Activated CD8-positive, alpha-beta memory T cell treated with anti-CD3 and anti-CD28 coated beads, Interleukin-2, amount 50 U/mL, for 24 hours (primary cell): ENCODE measurements at regions not wholly inside any gene's neighbourhood (a gene's known extent, or its start where the extent isn't known, plus 50 kb on each side); places are given as distances from the start of the nearest gene placed in this dataset.
"Not testable (repeated sequence)": the region's sequence is repeated elsewhere in the genome, so short reads cannot be mapped to it uniquely, and the experiment has no call there.

ENCODE experiments used
- DNase-seq: peaks from one replicate; pipeline ENCODE4 v3.0.0-alpha.2; 2020; ENCODE audit errors: extremely low read depth

DNA sequence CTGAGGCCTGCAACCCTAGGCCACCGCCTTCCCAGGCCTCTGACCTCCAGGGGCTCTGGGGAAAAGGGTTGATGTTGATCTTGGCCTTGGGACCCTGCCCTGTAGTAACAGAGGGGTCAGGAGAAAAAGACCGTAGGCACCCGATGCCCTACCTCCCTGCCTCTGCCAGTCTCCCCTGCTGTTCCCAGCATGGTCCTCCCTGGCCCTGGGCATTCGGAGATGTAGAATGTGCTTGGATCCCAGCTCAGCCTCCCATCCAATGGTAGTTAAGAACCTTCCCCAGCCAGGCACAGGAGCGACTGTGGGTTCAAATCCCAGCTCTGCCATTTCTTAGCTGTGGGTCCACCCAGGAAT, 72.0 kb upstream of the TARDBP start:
- no peak for DNase-seq

DNA sequence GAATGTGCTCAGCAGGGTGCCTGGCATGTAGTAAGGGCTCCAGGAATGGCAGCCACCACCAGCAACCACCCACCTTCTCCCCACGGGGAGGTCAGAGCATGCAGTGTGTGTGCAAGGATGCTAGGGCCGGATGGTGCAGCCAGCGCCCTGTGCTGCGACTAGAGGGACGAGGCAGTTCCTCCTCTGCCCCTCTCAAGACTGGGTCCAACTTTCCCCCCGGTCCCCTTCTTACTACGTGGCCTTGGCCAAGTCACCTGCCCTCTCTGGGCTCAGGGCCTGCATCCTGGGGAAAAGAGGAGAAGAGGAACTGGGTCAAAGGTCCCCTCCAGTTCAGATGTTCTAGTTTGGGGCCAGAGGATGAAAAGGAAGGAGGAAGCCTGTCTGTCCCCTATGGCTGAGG, 71.6 kb upstream of the TARDBP start:
- DNase-seq = no peak

DNA sequence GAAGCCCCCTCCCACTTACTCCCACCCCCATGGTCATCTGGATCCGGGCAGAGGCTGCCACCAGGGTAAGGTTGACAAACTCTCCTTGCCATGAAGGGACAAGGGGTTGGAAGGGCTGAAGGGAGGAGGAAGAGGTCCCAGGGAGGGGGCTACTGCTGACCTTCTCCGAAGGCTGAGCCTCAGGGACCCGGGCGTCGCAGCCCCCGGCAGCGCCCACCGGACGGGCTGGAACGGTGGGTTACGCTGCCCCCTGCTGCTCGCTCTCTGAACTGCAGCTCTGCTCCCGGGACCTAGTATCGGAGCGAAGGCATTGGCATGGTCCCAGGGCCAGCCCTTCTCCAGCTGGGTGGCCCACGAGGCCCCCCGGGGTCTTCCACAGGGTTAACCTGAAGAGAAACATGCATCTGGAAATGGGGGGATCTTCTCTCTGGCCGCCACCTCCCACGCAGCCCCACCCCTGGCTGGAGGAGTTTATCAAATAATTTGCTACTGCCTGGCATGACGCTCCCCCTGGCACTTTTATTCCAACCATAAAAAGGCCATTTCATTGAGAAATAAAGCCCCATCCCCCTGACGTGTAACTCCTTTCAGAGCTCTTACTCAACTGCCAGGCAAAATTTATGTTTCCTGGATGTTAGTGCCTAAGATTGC, 70.4 kb upstream of the TARDBP start:
- peak; percentile 20 for DNase-seq

DNA sequence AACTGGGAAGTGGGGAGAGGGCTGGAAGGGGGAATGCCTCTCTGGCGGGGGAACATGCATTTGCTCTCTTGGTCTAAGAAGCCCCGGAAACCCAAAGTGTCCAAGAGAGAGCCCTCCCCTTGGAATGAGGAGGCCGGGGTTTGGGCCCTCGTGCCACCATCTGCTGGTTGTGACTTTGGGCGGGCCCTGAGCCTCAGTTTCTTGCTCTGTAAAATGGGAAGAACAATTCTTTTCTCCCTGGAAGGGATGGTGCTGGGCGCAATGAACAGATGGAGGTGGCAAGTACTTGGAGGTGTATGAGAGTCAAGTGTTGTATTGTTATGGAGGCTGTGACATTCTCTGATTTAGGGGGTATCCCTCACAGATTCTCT, 69.9 kb upstream of the TARDBP start:
- no peak for DNase-seq

DNA sequence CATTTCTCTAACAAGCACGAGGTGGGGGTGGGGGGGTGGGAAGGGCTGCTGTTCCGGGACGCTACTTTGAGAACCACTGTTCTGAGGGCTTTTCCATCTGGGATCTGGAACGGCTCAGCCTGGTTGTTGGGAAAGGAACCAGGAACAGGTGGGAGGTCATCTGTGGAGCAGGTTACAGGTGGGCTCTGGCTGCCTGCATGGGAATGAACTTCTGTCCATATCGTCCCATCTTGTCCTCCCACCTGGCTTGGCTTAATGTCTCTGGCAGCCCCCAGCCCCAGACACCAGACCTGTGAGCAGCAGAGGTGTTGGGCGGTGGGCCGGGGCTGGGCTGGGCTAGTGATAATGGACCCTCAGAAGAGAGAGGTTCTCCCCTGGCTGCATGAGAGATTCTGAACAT, 69.4 kb upstream of the TARDBP start:
- no peak for DNase-seq

DNA sequence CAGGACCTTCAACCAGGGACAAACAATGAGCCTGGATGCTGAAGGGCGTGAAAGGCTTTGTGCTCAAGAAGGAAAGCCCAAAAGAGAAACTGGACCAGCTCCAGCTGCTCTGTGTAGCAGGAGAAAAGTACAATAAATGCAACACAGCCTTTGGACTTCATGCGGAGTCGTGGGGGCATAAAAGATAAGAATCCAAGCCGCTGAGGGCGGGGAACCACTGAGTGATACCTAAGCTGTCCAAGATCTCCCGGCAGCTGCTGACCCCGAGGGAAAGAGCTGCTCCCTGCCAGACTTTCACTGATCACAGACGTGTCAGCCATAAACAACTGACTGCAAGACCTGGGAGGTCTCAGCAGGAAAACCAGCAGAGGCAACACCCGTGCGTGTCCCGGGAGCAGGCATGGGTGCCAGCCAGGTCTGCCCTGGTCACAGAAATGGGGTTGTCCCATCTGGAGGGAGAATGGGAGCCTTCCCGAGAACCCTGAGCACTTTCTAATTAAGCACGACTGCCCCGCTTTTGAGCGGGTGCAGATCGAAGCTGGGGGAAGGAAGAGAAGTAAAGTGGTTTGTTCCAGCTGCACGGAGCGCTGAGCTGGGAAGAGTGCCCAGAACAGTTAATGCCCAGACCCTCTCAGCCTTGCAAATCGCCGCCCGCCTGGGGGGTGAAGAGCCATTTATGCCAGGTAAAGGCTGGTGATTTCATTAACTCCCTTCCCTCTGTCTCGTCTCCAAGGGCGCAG, 68.3 kb upstream of the TARDBP start:
- no peak for DNase-seq

DNA sequence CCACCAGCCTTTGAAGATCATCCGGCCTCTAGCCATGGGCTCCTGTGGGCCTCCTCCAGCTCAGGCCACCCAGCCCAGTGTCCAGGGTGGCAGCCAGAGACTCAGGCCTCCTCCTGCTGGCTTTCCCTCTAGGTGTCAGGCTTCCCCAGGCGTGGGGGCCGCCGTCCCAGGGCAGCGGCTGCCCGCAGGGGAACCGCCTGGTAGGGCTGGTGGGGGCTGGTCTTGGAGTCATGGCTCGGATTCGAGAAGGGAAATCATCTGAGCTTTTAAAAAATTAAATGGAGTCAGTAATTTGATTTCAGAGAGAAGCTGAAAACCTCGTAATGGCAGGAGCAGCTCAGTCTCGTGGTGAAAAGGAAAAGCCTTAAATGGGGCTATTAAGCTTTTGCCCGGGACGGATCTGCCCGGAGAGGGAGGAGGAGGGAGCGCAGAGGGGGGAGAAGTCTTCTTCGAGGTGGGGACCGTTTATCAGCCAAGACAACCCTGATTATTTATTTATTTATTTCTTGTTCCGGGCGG, 66.4 kb upstream of the TARDBP start:
- no peak for DNase-seq

DNA sequence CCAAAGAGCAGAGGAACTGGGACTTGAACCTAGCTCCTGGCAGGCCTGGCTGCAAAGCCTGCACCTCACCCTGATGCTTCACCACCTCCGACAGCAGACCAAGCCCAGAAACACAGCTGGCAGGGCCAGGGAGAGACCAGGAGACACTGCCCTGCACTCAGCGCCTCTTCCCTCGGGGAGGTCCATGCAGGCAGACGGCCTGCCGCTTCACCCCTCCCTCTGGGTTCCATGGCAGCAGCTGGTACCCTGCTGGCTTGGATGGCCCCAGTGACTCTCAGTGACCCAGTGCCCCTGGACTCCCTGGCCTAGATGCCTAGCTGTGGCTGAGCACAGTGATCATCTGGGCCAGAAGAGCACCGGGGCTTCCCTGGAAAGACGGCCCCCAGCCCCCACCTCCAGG, 65.3 kb upstream of the TARDBP start:
- no peak for DNase-seq

DNA sequence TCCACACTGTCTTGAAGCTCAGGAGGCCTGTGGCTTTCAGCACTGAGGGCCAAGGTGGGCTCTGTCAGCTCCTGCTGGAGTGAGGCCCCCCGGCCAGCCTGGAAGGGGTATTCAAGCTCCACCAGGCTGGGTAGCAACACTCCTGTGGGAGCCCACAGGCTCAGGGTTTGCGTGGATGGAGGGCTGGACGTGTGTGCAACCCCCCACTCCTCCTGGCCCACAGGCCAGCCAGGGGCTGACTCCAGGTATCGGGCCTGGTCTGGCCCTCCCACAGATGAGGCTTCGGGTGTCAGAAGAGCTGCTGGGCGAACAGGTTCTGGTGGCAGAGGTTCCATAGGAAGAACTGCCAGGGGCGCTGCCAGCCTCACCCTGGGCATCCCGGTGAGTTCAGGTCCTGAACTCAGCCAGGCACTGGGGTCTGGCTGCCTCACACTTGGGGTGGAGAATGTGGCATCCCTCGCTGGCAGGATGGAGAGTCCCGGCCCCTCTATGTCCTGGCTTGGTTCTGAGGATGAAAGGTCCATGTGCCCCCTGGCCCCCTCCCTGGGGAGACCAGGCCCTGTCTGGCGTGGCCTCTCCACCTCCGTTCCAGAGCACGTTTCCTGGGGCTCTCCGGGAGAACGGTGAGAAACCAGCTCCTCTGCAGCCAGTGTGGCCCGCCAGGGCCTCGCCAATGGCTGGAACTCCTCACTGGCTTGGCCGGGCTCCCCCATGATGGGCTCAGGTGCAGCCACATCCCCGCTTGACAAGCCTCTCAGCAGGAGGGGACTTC, 64.6 kb upstream of the TARDBP start:
- no peak for DNase-seq

DNA sequence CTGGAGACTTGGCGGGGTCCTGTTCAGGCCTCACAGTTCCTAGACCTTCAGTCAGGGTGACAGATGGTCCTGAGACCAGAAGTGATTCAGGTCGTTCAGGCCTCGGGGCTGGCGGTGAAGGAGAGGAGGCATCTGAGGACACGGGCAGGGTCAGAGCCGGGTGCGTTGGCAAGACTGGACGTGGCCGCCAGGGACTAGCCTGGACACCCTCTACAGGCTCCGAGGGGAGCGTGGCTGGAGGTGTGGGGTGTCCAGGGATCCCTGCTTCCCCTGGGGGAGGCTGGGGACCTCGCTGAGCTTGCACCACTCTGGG, 64.0 kb upstream of the TARDBP start:
- no peak for DNase-seq

DNA sequence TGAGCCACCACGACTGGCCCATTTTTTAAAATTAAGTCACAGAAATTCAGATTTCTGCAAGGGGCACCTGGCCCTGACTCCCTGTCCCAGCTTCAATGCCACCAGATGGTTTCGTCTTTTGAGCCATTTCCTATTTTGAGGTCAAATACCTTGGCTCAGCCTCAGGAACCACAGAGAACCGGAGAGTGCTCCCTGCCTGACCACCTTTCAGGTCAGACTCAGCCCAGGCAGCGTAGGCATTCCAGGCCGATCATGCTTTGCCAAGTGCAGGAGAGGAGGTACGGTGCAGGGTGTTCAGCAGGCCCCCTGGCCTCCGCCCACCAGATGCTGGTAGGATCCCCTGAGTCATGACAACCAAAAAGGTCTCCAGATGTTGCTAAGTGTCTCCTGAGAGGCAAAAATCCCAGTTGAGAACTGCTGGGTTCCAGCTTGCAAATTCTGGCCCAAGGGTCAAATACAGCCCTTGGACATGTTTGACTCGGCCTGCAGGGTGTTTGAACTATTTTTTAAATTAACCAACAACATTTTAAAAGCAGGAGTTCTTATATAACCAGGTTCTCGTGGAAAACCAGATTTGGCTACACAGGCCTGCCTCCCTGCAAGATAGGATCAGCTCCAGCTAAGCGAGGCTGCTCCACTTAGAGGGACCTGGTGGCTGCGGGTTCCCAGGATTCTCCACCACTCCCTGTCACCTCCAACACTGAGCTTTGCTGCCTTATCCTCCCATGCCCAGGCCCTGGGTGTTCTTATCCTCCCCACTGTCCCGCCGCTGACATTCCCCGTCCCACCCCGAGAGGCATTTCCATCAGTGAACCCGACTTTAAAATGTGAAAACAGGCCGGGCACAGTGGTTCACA, 61.9 kb upstream of the TARDBP start:
- DNase-seq = no peak

DNA sequence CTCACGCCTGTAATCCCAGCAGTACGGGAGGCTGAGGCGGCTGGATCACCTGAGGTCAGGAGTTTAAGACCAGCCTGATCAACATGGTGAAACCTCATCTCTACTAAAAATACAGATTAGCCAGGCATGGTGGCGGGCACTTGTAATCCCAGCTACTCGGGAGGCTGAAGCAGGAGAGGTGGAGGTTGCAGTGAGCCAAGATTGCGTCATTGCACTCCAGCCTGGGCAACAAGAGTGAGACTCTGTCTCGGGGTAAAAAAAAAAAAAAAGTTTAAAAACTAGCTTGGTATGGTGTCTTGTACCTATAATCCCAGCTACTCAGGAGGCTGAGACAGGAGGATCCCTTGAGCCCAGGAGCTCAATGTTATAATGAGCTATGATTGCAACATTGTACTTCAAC, 61.2 kb upstream of the TARDBP start:
- not testable (repeated sequence) for DNase-seq

DNA sequence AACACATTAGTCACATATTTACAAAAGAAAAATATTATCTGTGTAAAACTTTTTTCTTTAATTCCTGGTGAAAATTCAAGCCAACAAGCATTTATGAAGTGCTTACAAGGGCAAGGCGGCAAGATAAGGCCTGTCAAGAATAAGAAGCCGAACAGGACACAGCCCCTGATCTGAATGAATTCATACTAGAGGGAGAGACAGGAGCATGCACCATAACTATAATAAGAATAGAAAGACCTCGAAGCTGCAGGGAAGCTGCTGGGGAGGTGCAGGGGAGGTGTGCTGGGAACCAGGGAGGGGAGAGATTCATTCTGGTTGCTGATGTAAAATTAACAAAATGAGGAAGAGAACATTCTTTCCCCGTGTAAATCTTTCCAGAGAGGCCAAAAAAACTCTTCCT, 60.5 kb upstream of the TARDBP start:
- DNase-seq = no peak

DNA sequence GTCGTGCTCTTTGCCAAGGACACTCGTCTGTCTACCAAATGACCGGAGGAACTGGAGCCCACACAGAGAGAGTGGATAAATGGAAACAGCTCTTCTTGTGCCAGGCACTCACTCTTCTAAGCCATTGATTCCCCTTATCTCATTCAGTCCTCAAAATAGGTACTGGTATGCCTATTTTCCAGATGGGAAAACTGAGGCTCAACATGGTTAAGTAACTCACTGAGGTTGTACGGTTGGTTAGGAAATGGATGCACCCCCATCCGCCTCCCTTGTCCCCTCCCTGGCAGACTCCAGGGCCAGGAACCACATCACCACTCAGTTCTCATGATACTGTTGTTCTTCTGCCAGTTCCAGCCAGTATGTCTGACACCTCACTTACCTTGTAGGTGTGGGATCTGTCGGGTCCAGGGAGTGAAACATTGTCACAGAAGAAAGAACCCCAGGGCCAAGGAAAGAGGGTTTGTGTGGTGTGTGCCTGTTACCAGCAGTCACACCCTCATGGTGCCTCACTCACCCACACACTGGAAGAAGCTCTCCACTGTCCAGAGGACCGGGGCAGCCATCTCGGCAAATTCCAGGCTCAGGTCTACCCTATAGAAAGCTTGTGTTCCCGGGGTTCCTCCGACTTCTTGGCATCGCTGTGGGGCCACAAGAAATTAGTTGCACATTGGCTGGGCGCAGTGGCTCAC, 58.8 kb upstream of the TARDBP start:
- no peak for DNase-seq

DNA sequence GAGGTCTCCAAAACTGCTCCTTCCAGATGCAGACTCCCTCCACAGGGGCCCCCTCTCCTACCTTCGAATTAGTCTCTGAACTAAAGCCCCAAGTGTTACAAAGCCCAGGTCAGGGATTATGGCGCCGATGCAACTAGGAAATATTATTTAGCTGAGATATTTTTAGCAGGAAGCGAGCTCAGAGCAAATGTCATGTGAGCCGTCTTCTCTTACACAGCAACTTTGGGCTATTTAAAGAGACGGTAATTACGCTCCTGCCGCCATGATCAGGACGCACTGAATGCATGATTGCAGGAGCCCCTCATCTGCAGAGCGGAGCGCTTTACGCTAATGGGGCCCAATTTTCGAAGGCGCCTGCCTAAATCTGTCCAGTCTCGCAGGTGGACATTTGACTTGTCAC, 55.3 kb upstream of the TARDBP start:
- DNase-seq = no peak

DNA sequence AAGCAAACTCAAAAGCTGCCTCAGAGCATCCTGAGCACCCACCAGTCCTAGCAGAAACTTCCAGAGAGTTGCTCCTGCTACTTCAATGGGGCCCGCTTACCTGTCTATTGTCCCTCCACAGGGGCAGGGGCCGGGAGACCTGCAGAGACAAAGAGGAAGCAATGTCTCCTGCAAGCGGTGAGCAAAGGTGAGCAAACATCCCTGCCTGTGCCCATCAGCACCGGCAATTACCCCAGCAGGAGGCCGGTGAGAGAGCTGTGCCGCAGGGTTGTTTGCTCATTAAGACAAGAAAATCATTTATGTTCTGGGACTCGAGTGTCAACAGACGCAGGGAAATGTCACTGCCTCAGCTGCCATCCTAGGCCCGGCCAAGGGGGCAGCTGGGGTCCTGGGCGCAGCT, 53.8 kb upstream of the TARDBP start:
- no peak for DNase-seq

DNA sequence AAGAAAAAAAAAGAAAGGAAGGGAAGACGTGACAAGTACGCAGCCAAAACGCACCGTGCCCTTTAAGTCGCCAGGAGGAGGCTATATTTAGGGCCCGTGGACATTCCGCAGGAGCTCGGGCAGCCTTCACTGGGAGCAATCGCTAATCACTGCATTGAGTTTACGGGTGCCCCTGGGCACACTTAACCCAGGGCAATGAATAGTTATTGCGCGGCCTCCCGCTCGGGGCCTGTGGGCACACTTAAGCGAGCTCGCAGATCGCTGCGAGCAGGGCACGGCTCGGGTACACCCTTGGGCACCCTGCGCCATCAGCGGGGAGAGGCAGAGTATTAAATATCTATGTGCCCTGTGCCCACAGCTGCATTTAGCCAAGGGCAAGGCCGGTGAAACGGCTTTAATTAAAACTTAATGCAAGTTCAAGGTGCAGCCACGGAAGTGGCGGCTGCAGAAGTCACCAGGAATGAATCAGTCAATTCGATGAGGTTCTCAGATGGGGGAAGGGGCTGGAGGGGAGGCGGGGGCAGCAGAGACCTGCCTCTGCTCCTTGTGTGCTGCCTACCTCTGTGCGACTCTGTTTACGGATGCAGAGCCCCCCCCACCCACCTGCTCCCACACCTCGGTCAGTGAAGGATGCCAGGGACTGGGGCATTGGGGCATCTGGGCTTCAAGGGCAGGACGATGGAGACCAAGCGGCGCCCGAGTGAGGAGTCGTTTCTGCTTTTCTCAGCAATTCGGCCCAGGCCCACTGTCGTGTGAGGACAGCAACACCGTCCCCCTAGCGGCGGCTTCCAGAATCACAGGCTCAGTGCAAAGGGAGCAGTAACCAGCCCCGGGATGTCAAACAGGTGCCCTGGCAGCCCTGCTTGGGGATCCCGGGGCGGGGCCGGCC, 51.8 kb upstream of the TARDBP start:
- peak; percentile 69 for DNase-seq

DNA sequence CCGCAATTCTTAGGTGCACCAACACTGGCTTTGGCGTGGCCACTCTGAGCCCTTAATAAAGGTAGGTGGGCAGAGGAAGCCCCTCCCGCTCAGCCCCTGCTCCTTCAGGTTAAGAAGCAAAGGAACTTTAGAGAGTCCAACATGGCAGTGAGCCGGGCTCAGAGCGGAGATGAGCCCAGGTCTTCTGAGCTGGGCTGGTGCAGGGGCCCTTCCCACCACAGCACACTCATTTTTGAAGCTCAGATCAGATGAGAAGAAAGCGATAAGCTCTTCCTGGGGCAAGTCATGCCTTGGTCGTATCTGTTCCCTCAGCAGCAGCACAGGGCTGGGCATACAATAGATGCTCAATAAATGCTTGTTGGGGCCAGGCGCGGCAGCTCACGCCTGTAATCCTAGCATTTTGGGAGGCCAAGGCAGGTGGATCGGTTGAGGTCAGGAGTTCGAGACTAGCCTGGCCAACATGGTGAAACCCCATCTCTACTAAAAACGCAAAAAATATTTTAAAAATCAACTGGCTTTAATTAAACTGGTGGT, 51.1 kb upstream of the TARDBP start:
- DNase-seq = no peak

DNA sequence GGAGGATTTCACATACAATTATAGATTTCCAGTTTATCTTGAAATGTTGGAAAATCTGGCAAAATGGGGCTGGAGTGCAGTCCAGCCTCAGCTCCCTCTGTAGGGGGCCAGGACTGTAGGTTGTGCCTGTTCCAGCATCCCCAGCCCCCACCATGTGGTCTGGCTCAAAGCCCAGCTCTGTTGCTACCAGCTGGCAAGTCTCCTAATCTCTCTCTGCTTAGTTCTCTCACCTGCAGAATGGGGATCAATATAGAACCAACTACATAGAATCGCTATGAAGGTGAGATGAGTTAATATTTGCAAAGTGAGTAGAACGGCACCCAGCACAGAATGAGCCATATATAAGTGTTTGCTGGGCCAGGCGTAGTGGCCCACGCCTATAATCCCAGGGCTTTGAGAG, 50.0 kb upstream of the TARDBP start:
- no peak for DNase-seq
